ENCODE measurements at regions not wholly inside any gene's neighbourhood (a gene's known extent, or its start where the extent isn't known, plus 50 kb on each side); places are given as distances from the start of the nearest gene placed in this dataset.

DNA sequence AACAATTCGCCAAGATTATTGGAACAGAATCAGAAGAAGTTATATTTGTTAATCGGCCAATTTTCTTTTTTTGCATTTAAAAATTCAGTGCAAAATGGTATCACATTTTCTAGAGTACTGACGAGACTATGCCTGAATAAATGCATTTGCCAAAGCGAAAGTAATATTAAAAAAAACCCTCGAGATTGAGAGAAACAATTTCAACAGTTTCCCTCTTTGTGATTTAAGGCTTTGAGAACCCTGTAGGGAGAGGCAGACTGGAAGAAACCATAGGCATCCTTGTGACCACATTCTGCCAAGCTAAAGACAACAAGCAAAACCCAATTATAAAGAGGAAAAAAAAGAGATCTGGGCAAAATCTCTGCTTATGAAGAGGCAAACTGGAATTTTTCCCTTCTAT lies 218.1 kb upstream of the GK2 start:
- WGBS, 2 donors (ENCODE audit: low coverage in 1 of 2) = 35 to 76% methylated on average over 5 of the region's 5 CpGs
- ATAC-seq = no peak
- no peaks in the 10 kb centered on the region for H3K27me3 ChIP-seq
- no peak overlapping the region for H3K4me3 ChIP-seq
- H3K27ac ChIP-seq = peak overlapping the region in 2 of 4 donors; percentile 65 to 82
- no peaks in the 10 kb centered on the region for H3K36me3 ChIP-seq
- TF ChIP-seq, protein P1, sequence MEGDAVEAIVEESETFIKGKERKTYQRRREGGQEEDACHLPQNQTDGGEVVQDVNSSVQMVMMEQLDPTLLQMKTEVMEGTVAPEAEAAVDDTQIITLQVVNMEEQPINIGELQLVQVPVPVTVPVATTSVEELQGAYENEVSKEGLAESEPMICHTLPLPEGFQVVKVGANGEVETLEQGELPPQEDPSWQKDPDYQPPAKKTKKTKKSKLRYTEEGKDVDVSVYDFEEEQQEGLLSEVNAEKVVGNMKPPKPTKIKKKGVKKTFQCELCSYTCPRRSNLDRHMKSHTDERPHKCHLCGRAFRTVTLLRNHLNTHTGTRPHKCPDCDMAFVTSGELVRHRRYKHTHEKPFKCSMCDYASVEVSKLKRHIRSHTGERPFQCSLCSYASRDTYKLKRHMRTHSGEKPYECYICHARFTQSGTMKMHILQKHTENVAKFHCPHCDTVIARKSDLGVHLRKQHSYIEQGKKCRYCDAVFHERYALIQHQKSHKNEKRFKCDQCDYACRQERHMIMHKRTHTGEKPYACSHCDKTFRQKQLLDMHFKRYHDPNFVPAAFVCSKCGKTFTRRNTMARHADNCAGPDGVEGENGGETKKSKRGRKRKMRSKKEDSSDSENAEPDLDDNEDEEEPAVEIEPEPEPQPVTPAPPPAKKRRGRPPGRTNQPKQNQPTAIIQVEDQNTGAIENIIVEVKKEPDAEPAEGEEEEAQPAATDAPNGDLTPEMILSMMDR (IDR thresholded peaks at IDR 0.05) = no peak
- TF ChIP-seq POLR2AphosphoS5 (IDR thresholded peaks at IDR 0.05) = no peak
- TF ChIP-seq EP300 (IDR thresholded peaks at IDR 0.05) = no peak
- no peak for TF ChIP-seq POLR2A (IDR thresholded peaks at IDR 0.05)
- H3K4me1 ChIP-seq = peaks cover 7 to 54% (median 21%) of the 10 kb centered on the region in 3 donors
- H3K9me3 ChIP-seq = no peaks in the 10 kb centered on the region

DNA sequence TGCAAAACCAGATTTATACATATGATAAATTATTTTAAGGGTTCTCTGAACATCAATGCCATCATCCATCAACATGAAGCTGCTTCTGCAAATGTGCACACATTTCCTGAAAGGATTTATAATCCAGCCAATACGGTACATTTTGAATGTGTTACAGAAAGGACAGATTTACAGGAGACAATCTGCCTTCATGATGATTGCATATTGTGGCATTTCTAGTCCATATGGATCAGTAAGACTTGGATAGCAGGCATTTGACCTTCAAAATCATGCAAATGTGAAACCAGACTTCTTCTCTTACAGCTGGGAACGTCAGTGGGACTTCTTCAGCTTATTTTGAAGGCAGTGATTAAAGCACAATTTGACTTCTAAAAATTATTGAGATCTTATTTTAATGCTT lies 217.3 kb upstream of the GK2 start:
- peak overlapping the region in 2 of 4 donors; percentile 65 to 82 for H3K27ac ChIP-seq
- no peak overlapping the region for H3K4me3 ChIP-seq
- ATAC-seq = no peak

DNA sequence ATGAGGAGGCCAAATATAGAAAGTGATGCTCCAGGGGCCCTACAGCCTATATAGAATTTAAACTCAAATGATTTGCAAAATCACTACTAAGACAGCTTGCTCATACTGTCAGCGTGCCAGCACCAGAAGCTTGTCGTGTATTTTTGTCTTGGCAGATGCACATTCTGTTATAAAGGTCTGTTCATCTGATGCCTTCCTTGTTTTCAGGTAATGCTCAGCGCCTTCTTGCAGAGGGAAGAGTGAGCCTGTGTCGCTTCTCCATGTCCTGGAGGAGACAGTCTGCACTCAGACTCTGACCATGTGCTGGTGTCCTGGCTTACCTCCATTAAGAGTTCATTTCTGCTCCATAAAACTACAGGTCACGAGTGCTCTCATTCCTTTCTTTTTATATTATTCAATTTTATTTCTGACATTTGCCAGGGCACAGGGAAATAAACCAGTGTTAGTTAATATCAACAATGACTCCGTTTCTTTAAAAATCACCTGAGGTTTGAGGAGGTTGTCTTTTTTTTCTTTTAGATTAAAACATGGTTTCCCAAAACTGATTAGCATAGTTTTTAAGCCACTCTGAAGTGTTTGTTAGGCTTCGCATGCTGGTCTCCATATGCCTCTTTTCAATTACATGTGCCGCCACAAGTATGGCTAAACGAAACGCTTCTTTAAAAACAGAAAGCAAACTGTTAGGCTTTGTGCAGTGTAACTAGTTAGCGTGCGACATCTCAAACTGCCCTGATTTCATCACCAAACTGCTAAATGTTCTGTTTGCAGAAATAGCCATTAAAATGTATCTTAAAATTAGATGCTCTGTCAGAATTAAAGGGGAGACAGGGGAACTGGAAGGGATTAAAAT lies 215.2 kb upstream of the GK2 start:
- peak overlapping the region; percentile 22 to 25 for H3K4me3 ChIP-seq
- ATAC-seq = peak; percentile 74
- peaks cover 7 to 54% (median 21%) of the 10 kb centered on the region in 3 donors for H3K4me1 ChIP-seq
- TF ChIP-seq POLR2A (IDR thresholded peaks at IDR 0.05) (no peak), EP300 (IDR thresholded peaks at IDR 0.05) (no peak), POLR2AphosphoS5 (IDR thresholded peaks at IDR 0.05) (no peak)
- TF ChIP-seq, protein P1 (IDR thresholded peaks at IDR 0.05) = no peak
- H3K36me3 ChIP-seq = no peaks in the 10 kb centered on the region
- no peaks in the 10 kb centered on the region for H3K27me3 ChIP-seq
- H3K27ac ChIP-seq = peak overlapping the region; percentile 69 to 95 (median 80)
- H3K9me3 ChIP-seq = no peaks in the 10 kb centered on the region
- WGBS, 2 donors (ENCODE audit: low coverage in 1 of 2) = 24 to 37% methylated on average over 12 of the region's 12 CpGs

More for the DNA sequence above, 217.3 kb upstream of the GK2 start:
- Histone ChIP-seq H3K27me3 (no peaks in the 10 kb centered on the region), H3K4me1 (peaks cover 7 to 54% (median 21%) of the 10 kb centered on the region in 3 donors), H3K36me3 (no peaks in the 10 kb centered on the region), H3K9me3 (no peaks in the 10 kb centered on the region)
- WGBS, 2 donors (ENCODE audit: low coverage in 1 of 2) = 50 to 60% methylated on average over 2 of the region's 2 CpGs
- no peak for TF ChIP-seq POLR2AphosphoS5 (IDR thresholded peaks at IDR 0.05)
- TF ChIP-seq POLR2A (IDR thresholded peaks at IDR 0.05) = no peak
- no peak for TF ChIP-seq EP300 (IDR thresholded peaks at IDR 0.05)
- TF ChIP-seq, protein P1 (IDR thresholded peaks at IDR 0.05) = no peak

DNA sequence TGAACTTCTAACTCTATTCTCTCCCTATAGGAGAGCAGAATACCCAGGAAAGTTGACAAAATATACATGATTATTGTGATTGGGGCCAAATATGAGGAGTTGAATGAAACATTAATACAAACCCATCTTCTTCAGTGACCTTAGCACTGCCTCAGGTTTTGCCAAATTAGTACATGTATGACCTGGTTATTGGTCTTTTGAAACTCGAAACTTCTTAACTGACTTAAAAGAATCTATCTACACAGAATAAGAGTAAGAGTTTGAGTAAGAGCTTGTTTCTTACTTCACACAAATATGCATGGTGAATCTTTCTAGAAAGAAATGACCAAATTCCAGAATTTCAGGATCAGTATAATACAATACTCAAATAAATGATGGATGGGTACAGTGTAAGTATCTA lies 213.0 kb upstream of the GK2 start:
- Histone ChIP-seq H3K27me3 (no peaks in the 10 kb centered on the region), H3K36me3 (no peaks in the 10 kb centered on the region), H3K4me1 (peaks cover 7 to 42% (median 18%) of the 10 kb centered on the region in 3 donors), H3K4me3 (no peak overlapping the region), H3K27ac (peak overlapping the region in 1 of 4 donors; percentile 82), H3K9me3 (no peaks in the 10 kb centered on the region)
- TF ChIP-seq POLR2AphosphoS5 (IDR thresholded peaks at IDR 0.05) = no peak
- TF ChIP-seq POLR2A (IDR thresholded peaks at IDR 0.05) = no peak
- no peak for ATAC-seq
- 93 to 100% methylated on average over 1 of the region's 1 CpG for WGBS, 2 donors (ENCODE audit: low coverage in 1 of 2)

GRCh38 chr4:79620617-79621016 lies 212.6 kb upstream of the GK2 start:
- Histone ChIP-seq H3K27ac (peak overlapping the region in 1 of 4 donors; percentile 82), H3K4me3 (no peak overlapping the region), H3K27me3 (no peaks in the 10 kb centered on the region), H3K4me1 (peaks cover 7 to 38% (median 18%) of the 10 kb centered on the region in 3 donors), H3K36me3 (no peaks in the 10 kb centered on the region), H3K9me3 (no peaks in the 10 kb centered on the region)
- TF ChIP-seq EP300 (IDR thresholded peaks at IDR 0.05) (no peak), POLR2AphosphoS5 (IDR thresholded peaks at IDR 0.05) (no peak), POLR2A (IDR thresholded peaks at IDR 0.05) (no peak)
- TF ChIP-seq, protein P1 (IDR thresholded peaks at IDR 0.05) = no peak
- ATAC-seq = no peak

All from gastroesophageal sphincter (tissue), 4 donors.